Neural progenitor cell (in vitro differentiated cells): ENCODE measurements at regions not wholly inside any gene's neighbourhood (a gene's known extent, or its start where the extent isn't known, plus 50 kb on each side); places are given as distances from the start of the nearest gene placed in this dataset.
A peak's percentile ranks its signal among the peaks of the same experiment; 100 is the strongest.

ENCODE experiments used
- DNase-seq: peaks from one replicate; pipeline ENCODE4 v3.0.0-alpha.2; 2016; ENCODE audit warnings: low spot score
- H2AFZ ChIP-seq: fragments of 200-600 bp; sonication (generic); replicated peaks from 2 replicates; pipeline ENCODE4 v1.6.1; 2016; ENCODE audit warnings: antibody characterized with exemption
- H3F3A ChIP-seq: fragments of 200-600 bp; sonication (generic); 2 replicates; pipeline ENCODE4 v1.6.1; 2016; ENCODE audit warnings: antibody characterized with exemption, low read depth
- H3K27ac ChIP-seq: fragments of 200-600 bp; sonication (generic); 2 replicates; pipeline ENCODE4 v1.5.1; 2016; ENCODE audit warnings: mild to moderate bottlenecking
- H3K27me3 ChIP-seq: fragments of 200-600 bp; sonication (generic); 2 replicates; pipeline ENCODE4 v1.6.1; 2016; ENCODE audit warnings: mild to moderate bottlenecking, moderate library complexity
- H3K36me3 ChIP-seq: fragments of 200-600 bp; sonication (generic); 2 replicates; pipeline ENCODE4 v1.5.1; 2016
- H3K4me1 ChIP-seq: fragments of 200-600 bp; sonication (generic); 2 replicates; pipeline ENCODE4 v1.6.1; 2016; ENCODE audit warnings: mixed run types
- H3K4me2 ChIP-seq: fragments of 200-600 bp; sonication (generic); 2 replicates; pipeline ENCODE4 v1.6.1; 2016
- H3K4me3 ChIP-seq: fragments of 200-600 bp; sonication (generic); 2 replicates; pipeline ENCODE4 v1.5.1; 2016
- H3K79me2 ChIP-seq: fragments of 200-600 bp; sonication (generic); 2 replicates; pipeline ENCODE4 v1.6.1; 2016; ENCODE audit warnings: low read depth
- H3K9ac ChIP-seq: fragments of 200-600 bp; sonication (generic); 2 replicates; pipeline ENCODE4 v1.6.1; 2016
- H3K9me3 ChIP-seq: fragments of 200-600 bp; sonication (generic); 2 replicates; pipeline ENCODE4 v1.5.1; 2016; ENCODE audit warnings: low read depth
- H4K20me1 ChIP-seq: fragments of 200-600 bp; sonication (generic); 2 replicates; pipeline ENCODE4 v1.6.1; 2016; ENCODE audit warnings: low read depth
- H3K27ac Mint-ChIP-seq: 3 replicates; pipeline ENCODE4 v1.8.0; 2021; ENCODE audit warnings: mixed read lengths
- H3K27me3 Mint-ChIP-seq: 2 replicates; pipeline ENCODE4 v1.8.0; 2022; ENCODE audit warnings: low read depth, mild to moderate bottlenecking, inconsistent platforms, moderate library complexity, mixed read lengths; ENCODE audit not compliant: insufficient read depth
- H3K36me3 Mint-ChIP-seq: 3 replicates; pipeline ENCODE4 v1.8.0; 2021; ENCODE audit warnings: mixed read lengths
- H3K4me1 Mint-ChIP-seq: 3 replicates; pipeline ENCODE4 v1.8.0; 2021; ENCODE audit warnings: mixed read lengths
- H3K4me3 Mint-ChIP-seq: 3 replicates; pipeline ENCODE4 v1.8.0; 2021; ENCODE audit warnings: mild to moderate bottlenecking, moderate library complexity, mixed read lengths
- H3K9me3 Mint-ChIP-seq: 3 replicates; pipeline ENCODE4 v1.8.0; 2020; ENCODE audit warnings: mixed read lengths
- EZH2 ChIP-seq: fragments of 200-600 bp; sonication (generic); IDR thresholded peaks from 2 replicates; pipeline ENCODE4 v1.6.1; 2017; ENCODE audit warnings: antibody characterized with exemption, mild to moderate bottlenecking, moderate library complexity
- EZH2phosphoT487 ChIP-seq: fragments of 200-600 bp; sonication (generic); IDR thresholded peaks from 2 replicates; pipeline ENCODE4 v1.6.1; 2017; ENCODE audit warnings: antibody characterized with exemption
- TF ChIP-seq, protein P1 (sequence below): fragments of 200-600 bp; sonication (generic); IDR thresholded peaks from 2 replicates; pipeline ENCODE4 v1.5.1; 2017; ENCODE audit warnings: antibody characterized with exemption, mild to moderate bottlenecking

DNA sequence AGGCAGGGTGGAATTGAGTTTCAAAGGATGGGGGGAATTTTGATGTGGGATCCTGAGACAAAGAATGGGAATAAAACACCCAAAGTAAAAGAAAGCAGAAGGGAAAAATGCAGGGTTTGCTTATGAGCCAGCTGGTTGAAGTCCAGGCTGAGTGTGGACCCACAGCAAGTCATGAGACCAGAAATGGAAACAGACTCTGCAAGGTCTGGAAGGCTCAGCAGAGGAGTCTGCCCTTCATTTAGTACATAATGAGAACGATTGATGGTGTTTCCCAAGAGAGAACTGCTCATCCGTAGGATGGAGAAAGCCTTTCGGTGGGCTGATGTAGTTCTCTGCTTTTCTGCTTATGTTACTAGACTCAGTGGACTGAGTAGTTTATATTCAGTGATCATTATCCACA, 259.1 kb downstream of the C4orf33 start:
- Histone ChIP-seq H3K4me1 (peaks cover 17% of the 10 kb centered on the region), H3K9ac (no peak overlapping the region), H3K27me3 (no peaks in the 10 kb centered on the region), H3K9me3 (no peaks in the 10 kb centered on the region), H3K4me2 (peak overlapping the region; percentile 24), H3F3A (peaks cover 10% of the 10 kb centered on the region), H4K20me1 (no peaks in the 10 kb centered on the region), H2AFZ (no peak overlapping the region), H3K27ac (no peak overlapping the region), H3K36me3 (no peaks in the 10 kb centered on the region), H3K79me2 (no peaks in the 10 kb centered on the region), H3K4me3 (no peak overlapping the region)
- H3K4me1 Mint-ChIP-seq: peaks cover 29% of the 10 kb centered on the region
- peaks cover 2% of the 10 kb centered on the region for H3K27me3 Mint-ChIP-seq
- no peaks in the 10 kb centered on the region for H3K9me3 Mint-ChIP-seq
- no peak overlapping the region for H3K4me3 Mint-ChIP-seq
- no peak for DNase-seq
- no peaks in the 10 kb centered on the region for H3K36me3 Mint-ChIP-seq
- TF ChIP-seq, protein P1, sequence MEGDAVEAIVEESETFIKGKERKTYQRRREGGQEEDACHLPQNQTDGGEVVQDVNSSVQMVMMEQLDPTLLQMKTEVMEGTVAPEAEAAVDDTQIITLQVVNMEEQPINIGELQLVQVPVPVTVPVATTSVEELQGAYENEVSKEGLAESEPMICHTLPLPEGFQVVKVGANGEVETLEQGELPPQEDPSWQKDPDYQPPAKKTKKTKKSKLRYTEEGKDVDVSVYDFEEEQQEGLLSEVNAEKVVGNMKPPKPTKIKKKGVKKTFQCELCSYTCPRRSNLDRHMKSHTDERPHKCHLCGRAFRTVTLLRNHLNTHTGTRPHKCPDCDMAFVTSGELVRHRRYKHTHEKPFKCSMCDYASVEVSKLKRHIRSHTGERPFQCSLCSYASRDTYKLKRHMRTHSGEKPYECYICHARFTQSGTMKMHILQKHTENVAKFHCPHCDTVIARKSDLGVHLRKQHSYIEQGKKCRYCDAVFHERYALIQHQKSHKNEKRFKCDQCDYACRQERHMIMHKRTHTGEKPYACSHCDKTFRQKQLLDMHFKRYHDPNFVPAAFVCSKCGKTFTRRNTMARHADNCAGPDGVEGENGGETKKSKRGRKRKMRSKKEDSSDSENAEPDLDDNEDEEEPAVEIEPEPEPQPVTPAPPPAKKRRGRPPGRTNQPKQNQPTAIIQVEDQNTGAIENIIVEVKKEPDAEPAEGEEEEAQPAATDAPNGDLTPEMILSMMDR: no peak
- H3K27ac Mint-ChIP-seq: peak overlapping the region; percentile 70

DNA sequence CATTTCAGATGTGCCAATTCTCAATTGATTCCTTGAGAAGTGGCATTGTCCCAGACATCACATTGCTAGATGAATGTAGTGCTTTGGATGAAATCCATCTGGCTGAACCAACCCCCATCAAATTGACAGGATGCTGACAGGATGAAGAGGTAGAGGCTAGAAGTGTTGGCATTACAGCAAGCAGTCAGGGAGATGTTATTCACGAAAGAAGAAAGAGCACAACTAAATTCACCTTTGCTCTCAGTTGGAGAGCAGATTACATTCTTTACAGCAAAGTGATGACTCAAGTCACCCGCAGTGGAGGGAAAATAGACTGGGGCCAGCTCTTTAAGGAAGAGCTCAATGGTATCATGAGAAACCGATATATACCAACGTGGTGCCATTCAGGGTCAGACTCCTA, 259.6 kb downstream of the C4orf33 start:
- H3K79me2 ChIP-seq: no peaks in the 10 kb centered on the region
- TF ChIP-seq, protein P1: no peak
- no peak for TF ChIP-seq EZH2
- no peak for TF ChIP-seq EZH2phosphoT487

DNA sequence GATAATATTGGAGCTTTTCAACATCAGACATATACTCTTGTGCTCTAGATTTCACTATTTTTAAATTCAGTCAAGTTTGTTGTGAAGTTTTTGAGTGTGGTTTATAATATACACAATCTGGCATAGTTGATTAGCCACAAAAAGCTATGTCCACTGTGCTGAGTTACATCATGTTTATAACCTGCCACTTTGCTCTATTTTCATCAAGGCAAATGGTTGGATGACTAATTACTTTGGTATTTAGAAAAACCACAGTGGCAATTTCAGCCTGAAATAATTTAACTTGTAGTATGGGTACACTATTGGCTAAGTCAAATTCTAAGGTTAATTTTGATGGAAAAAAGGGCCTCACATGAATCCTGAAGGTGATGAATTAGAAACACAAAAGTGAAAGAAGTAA, 262.6 kb downstream of the C4orf33 start:
- Mint-ChIP-seq H3K9me3 (peaks cover 2% of the 10 kb centered on the region), H3K4me3 (no peak overlapping the region), H3K27me3 (peaks cover 2% of the 10 kb centered on the region), H3K27ac (no peak overlapping the region), H3K36me3 (no peaks in the 10 kb centered on the region), H3K4me1 (peaks cover 31% of the 10 kb centered on the region)
- Histone ChIP-seq H3K36me3 (no peaks in the 10 kb centered on the region), H3K4me1 (peaks cover 23% of the 10 kb centered on the region), H3K27me3 (no peaks in the 10 kb centered on the region), H3K9ac (no peak overlapping the region), H3F3A (peaks cover 10% of the 10 kb centered on the region), H3K9me3 (no peaks in the 10 kb centered on the region), H3K79me2 (no peaks in the 10 kb centered on the region), H3K4me2 (no peak overlapping the region), H3K4me3 (no peak overlapping the region), H3K27ac (no peak overlapping the region), H4K20me1 (no peaks in the 10 kb centered on the region), H2AFZ (no peak overlapping the region)
- TF ChIP-seq EZH2 (no peak), EZH2phosphoT487 (no peak)
- TF ChIP-seq, protein P1: no peak
- DNase-seq: no peak

More for the DNA sequence above, 259.6 kb downstream of the C4orf33 start:
- peak; percentile 34 for DNase-seq
- no peak overlapping the region for H3K4me3 Mint-ChIP-seq
- Histone ChIP-seq H3K9me3 (no peaks in the 10 kb centered on the region), H3K36me3 (no peaks in the 10 kb centered on the region), H3K4me2 (peak overlapping the region; percentile 24), H2AFZ (no peak overlapping the region), H3K4me3 (no peak overlapping the region), H3K9ac (no peak overlapping the region), H3K27me3 (no peaks in the 10 kb centered on the region), H3F3A (peaks cover 10% of the 10 kb centered on the region), H4K20me1 (no peaks in the 10 kb centered on the region), H3K4me1 (peaks cover 17% of the 10 kb centered on the region), H3K27ac (no peak overlapping the region)
- peaks cover 2% of the 10 kb centered on the region for H3K27me3 Mint-ChIP-seq
- H3K9me3 Mint-ChIP-seq: no peaks in the 10 kb centered on the region
- H3K36me3 Mint-ChIP-seq: no peaks in the 10 kb centered on the region
- peaks cover 29% of the 10 kb centered on the region for H3K4me1 Mint-ChIP-seq
- H3K27ac Mint-ChIP-seq: peak overlapping the region; percentile 28
